ENCODE measurements at regions not wholly inside any gene's neighbourhood (a gene's known extent, or its start where the extent isn't known, plus 50 kb on each side); places are given as distances from the start of the nearest gene placed in this dataset.

GRCh38 chr20:11852189-11852588, 65.5 kb upstream of the BTBD3 start:
- Mint-ChIP-seq H3K36me3 (ENCODE audit: low read depth) (no peaks in the 10 kb centered on the region), H3K4me1 (peaks cover 19% of the 10 kb centered on the region), H3K27ac (no peak overlapping the region), H3K4me3 (no peak overlapping the region), H3K9me3 (no peaks in the 10 kb centered on the region), H3K27me3 (ENCODE audit: insufficient read depth, low read depth, poor library complexity) (peaks cover 2% of the 10 kb centered on the region)
- Histone ChIP-seq H2AFZ (no peak overlapping the region), H3K27me3 (ENCODE audit: insufficient read depth) (no peaks in the 10 kb centered on the region), H3K9me2 (ENCODE audit: insufficient read depth) (peaks cover 3% of the 10 kb centered on the region; the same call in 1 of the 2 replicates), H3F3A (replicated peaks; ENCODE audit: low read depth) (no peaks in the 10 kb centered on the region), H3K4me1 (ENCODE audit: insufficient read depth) (peaks cover 9% of the 10 kb centered on the region), H3K4me3 (no peak overlapping the region), H3K79me2 (replicated peaks; ENCODE audit: insufficient read depth) (no peaks in the 10 kb centered on the region), H4K20me1 (replicated peaks; ENCODE audit: insufficient read depth) (no peaks in the 10 kb centered on the region), H3K4me2 (no peak overlapping the region), H3K36me3 (ENCODE audit: insufficient read depth) (no peaks in the 10 kb centered on the region), H3K27ac (ENCODE audit: low read depth) (no peak overlapping the region)
- TF ChIP-seq ETS1 (IDR thresholded peaks at IDR 0.05) (no peak), EZH2phosphoT487 (IDR thresholded peaks at IDR 0.05; ENCODE audit: unreplicated experiment) (no peak), EZH2 (IDR thresholded peaks at IDR 0.05; ENCODE audit: low read depth, unreplicated experiment) (no peak), CREB1 (CRISPR knock-in tag; IDR thresholded peaks at IDR 0.05; ENCODE audit: low read depth) (no peak), POLR2AphosphoS5 (IDR thresholded peaks at IDR 0.05; ENCODE audit: low read depth) (no peak), NANOG (IDR thresholded peaks at IDR 0.05; ENCODE audit: borderline replicate concordance) (no peak), JUNB (IDR thresholded peaks at IDR 0.05; ENCODE audit: unreplicated experiment) (no peak), ZNF331 (CRISPR knock-in tag; IDR thresholded peaks at IDR 0.05; ENCODE audit: low read depth) (no peak)
- DNase-seq (ENCODE audit: low spot score) (no peak), ATAC-seq (no peak)

- no peak for ATAC-seq
- H3K4me2 ChIP-seq = no peak overlapping the region
- TF ChIP-seq JUNB (IDR thresholded peaks at IDR 0.05; ENCODE audit: unreplicated experiment) = no peak
- no peak for TF ChIP-seq REST (IDR thresholded peaks at IDR 0.05; ENCODE audit: unreplicated experiment)
- no peak for TF ChIP-seq ZNF331 (CRISPR knock-in tag; IDR thresholded peaks at IDR 0.05; ENCODE audit: low read depth)
- TF ChIP-seq ZNF114 (CRISPR knock-in tag; IDR thresholded peaks at IDR 0.05) = no peak
- no peak for TF ChIP-seq ZNF462 (CRISPR knock-in tag; IDR thresholded peaks at IDR 0.05)
- TF ChIP-seq POLR2AphosphoS5 (IDR thresholded peaks at IDR 0.05; ENCODE audit: low read depth) = no peak
These were observed 64.9 kb upstream of the BTBD3 start for GRCh38 chr20:11852811-11853210.

More at GRCh38 chr20:11852811-11853210, 64.9 kb upstream of the BTBD3 start:
- Mint-ChIP-seq H3K4me1 (peaks cover 19% of the 10 kb centered on the region), H3K27ac (no peak overlapping the region), H3K36me3 (ENCODE audit: low read depth) (no peaks in the 10 kb centered on the region), H3K9me3 (no peaks in the 10 kb centered on the region), H3K27me3 (ENCODE audit: insufficient read depth, low read depth, poor library complexity) (peaks cover 2% of the 10 kb centered on the region), H3K4me3 (no peak overlapping the region)
- H3K79me2 ChIP-seq (replicated peaks; ENCODE audit: insufficient read depth) = no peaks in the 10 kb centered on the region
- peaks cover 9% of the 10 kb centered on the region for H3K4me1 ChIP-seq (ENCODE audit: insufficient read depth)
- H3K36me3 ChIP-seq (ENCODE audit: insufficient read depth) = no peaks in the 10 kb centered on the region
- DNase-seq (ENCODE audit: low spot score) = no peak
- H4K20me1 ChIP-seq (replicated peaks; ENCODE audit: insufficient read depth) = no peaks in the 10 kb centered on the region
- H3K9me2 ChIP-seq (ENCODE audit: insufficient read depth) = 0 out of 2 replicates have a peak, but pooled peaks cover 3% of the 10 kb centered on the region
- no peaks in the 10 kb centered on the region for H3F3A ChIP-seq (replicated peaks; ENCODE audit: low read depth)
- no peak overlapping the region for H3K27ac ChIP-seq (ENCODE audit: low read depth)
- no peaks in the 10 kb centered on the region for H3K27me3 ChIP-seq (ENCODE audit: insufficient read depth)
- no peak overlapping the region for H3K4me3 ChIP-seq
- no peak overlapping the region for H2AFZ ChIP-seq

Data from GM23338 (cell line).